ENCODE measurements at regions not wholly inside any gene's neighbourhood (a gene's known extent, or its start where the extent isn't known, plus 50 kb on each side); places are given as distances from the start of the nearest gene placed in this dataset.

DNA sequence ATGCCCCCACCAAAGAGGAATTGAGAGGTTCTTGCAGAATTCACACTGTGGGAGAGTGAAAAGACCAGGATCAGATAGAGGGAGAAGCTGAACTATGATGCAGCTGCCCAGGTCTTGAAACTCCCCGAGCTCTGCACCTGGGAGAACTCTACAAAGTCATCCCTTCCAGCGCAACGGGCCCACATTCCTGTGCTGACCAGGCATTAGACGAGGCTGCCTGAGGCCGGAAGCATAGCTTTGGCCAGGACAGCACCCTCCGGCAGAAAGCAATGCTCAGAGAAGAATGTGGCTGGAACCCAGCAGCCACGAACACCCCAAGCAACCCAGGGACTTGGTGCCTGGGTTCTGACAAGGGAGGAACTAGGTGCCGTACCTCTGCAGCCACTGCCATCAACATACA lies 281.5 kb upstream of the CDH4 start:
- intact Hi-C loops (cut with DNase I) = no loop called here
- H3K9me3 ChIP-seq = no peaks in the 10 kb centered on the region
- 68 to 79% methylated on average over 8 of the region's 8 CpGs for WGBS, 2 donors
- ATAC-seq = no peak
- TF ChIP-seq, protein P1, sequence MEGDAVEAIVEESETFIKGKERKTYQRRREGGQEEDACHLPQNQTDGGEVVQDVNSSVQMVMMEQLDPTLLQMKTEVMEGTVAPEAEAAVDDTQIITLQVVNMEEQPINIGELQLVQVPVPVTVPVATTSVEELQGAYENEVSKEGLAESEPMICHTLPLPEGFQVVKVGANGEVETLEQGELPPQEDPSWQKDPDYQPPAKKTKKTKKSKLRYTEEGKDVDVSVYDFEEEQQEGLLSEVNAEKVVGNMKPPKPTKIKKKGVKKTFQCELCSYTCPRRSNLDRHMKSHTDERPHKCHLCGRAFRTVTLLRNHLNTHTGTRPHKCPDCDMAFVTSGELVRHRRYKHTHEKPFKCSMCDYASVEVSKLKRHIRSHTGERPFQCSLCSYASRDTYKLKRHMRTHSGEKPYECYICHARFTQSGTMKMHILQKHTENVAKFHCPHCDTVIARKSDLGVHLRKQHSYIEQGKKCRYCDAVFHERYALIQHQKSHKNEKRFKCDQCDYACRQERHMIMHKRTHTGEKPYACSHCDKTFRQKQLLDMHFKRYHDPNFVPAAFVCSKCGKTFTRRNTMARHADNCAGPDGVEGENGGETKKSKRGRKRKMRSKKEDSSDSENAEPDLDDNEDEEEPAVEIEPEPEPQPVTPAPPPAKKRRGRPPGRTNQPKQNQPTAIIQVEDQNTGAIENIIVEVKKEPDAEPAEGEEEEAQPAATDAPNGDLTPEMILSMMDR (IDR thresholded peaks at IDR 0.05) = no peak
- H3K4me3 ChIP-seq = no peak overlapping the region
- peaks cover 0 to 41% (median 19%) of the 10 kb centered on the region in 7 donors for H3K27me3 ChIP-seq
- H3K36me3 ChIP-seq = no peaks in the 10 kb centered on the region
- H3K27ac ChIP-seq = no peak overlapping the region
- no peak for DNase-seq
- H3K4me1 ChIP-seq = no peaks in the 10 kb centered on the region

DNA sequence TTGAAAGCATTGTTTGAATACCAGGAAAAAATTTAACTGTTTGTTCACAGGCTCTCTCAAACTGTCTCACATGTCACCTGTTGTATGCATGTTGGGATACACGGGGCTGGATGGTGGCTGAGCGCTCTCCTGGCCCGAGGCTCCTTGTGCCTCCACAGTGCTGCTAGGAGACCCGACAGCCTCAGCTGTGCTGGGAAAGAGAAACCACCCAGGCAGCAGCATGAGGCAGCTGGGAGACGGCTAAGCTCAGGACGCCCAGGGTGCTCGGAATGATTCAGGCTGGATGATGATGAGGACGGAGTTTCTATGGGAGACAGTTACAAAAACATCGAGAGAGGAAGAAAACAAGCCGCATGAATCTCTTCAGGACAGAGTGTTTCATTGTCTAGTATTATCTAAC lies 278.0 kb upstream of the CDH4 start:
- Histone ChIP-seq H3K27me3 (peaks cover 0 to 27% (median 6%) of the 10 kb centered on the region in 7 donors), H3K4me3 (no peak overlapping the region), H3K36me3 (no peaks in the 10 kb centered on the region), H3K9me3 (peaks cover 0 to 9% (median 3%) of the 10 kb centered on the region in 11 donors), H3K4me1 (no peaks in the 10 kb centered on the region), H3K27ac (no peak overlapping the region)
- 81 to 84% methylated on average over 10 of the region's 10 CpGs for WGBS, 2 donors
- ATAC-seq (no peak), DNase-seq (no peak)
- TF ChIP-seq, protein P1 (IDR thresholded peaks at IDR 0.05) = no peak
- intact Hi-C loops (cut with DNase I) = no loop called here

DNA sequence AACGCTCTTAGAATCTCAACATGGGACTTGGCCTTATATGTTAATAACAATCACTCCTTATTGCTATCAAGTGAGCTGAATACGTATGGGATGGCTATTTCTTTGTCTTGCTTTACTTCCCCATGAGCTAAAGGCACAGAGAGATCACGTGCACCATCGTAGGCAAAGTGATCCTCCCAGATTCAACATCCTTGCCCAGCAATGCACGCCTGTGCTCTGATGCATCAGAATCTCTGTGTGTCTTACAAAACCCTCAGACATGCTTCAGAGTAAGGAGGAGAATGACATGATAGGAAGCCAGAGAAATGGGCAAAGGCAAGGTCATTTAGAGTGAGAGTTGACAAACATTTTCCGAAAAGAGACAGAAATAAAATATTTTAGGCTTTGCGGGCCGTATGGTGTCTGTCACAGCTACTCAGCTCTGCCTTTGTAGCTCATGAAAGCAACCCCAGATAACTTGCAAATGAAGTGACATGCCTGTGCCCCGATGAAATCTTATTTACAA lies 277.6 kb upstream of the CDH4 start:
- 68 to 75% methylated on average over 9 of the region's 9 CpGs for WGBS, 2 donors
- Histone ChIP-seq H3K36me3 (no peaks in the 10 kb centered on the region), H3K9me3 (peaks cover 0 to 14% (median 7%) of the 10 kb centered on the region in 11 donors), H3K27ac (no peak overlapping the region), H3K27me3 (peaks cover 0 to 23% (median 4%) of the 10 kb centered on the region in 7 donors), H3K4me3 (no peak overlapping the region), H3K4me1 (no peaks in the 10 kb centered on the region)
- DNase-seq = no peak
- no peak for ATAC-seq
- TF ChIP-seq, protein P1 (IDR thresholded peaks at IDR 0.05) = no peak
- intact Hi-C loops (cut with DNase I) = no loop called here

DNA sequence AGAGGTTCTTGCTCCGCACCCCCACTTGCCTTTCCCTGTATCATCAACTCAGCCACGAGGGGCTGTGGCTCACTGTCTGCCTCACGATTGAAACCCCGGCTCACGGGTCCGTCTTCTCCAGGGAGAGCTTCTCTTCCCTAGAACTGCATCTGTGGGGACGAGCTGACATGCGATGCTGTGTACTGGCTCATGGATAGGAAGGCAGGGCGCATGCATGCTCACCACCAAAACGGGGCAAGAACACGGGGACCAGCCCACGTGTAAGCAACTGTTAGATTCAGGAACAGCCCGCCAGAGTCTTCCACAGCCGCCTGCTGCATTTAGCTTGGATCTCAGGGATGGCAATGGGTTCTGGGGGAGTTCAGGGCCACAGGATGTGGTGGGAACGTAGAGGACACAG lies 275.9 kb upstream of the CDH4 start:
- DNase-seq (no peak), ATAC-seq (no peak)
- H3K36me3 ChIP-seq = no peaks in the 10 kb centered on the region
- H3K9me3 ChIP-seq = peaks cover 0 to 28% (median 21%) of the 10 kb centered on the region in 11 donors
- no peak overlapping the region for H3K4me3 ChIP-seq
- H3K27ac ChIP-seq = no peak overlapping the region
- intact Hi-C loops (cut with DNase I) = no loop called here
- TF ChIP-seq, protein P1 (IDR thresholded peaks at IDR 0.05) = no peak
- WGBS, 2 donors = 81 to 82% methylated on average over 15 of the region's 15 CpGs
- H3K27me3 ChIP-seq = peaks cover 0 to 8% (median 0%) of the 10 kb centered on the region in 7 donors
- no peaks in the 10 kb centered on the region for H3K4me1 ChIP-seq

Measured in heart right ventricle (tissue), 16 donors.